ENCODE measurements at regions not wholly inside any gene's neighbourhood (a gene's known extent, or its start where the extent isn't known, plus 50 kb on each side); places are given as distances from the start of the nearest gene placed in this dataset.

DNA sequence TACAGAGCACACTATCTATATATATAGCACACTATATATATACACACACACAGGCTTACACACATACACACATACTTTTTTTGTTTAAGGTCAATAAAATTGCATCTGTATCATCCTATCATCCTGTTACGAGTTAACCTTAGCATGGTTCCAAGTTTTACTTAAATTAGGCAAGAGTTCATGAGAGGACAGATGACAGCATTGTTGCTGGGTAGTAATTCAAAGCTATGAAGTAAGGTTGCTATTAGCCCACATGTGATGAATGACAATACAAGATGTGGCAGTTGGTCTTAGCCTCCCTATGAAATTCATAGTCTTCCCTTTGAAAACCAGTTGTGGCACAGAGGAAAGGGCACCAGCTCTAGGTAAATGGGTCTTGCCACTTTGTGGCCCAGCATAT, 438.1 kb downstream of the ACTL7B start:
- intact Hi-C loops (cut with micrococcal nuclease), result loop anchor here (2.0 to 10.0 kb wide), 2 partner anchors 147 to 347 kb away; no protein-coding TSS in a partner anchor
- no peaks in the 10 kb centered on the region for H3K36me3 ChIP-seq (ENCODE audit: control insufficient read depth in 1 of 2, insufficient read depth in 2 of 2, low read length in 2 of 2)
- no peak overlapping the region for H3K4me3 ChIP-seq (replicated peaks in 1 of 2; ENCODE audit: low read depth in 1 of 2, low read length in 2 of 2)
- H3K4me1 ChIP-seq (ENCODE audit: control insufficient read depth in 1 of 2, insufficient read depth in 2 of 2, low read length in 2 of 2), result no peaks in the 10 kb centered on the region
- RAD21 ChIA-PET (ENCODE audit: low non-redundant PET in 1 of 2, low total read pairs in 2 of 2, uncharacterized antibody in 2 of 2, unreplicated experiment in 2 of 2), result no interaction called here
- H3K9me3 ChIP-seq (ENCODE audit: control insufficient read depth in 1 of 2, insufficient read depth in 1 of 2, low read depth in 1 of 2, low read length in 2 of 2), result no peaks in the 10 kb centered on the region
- no TSS peak for BruUV-seq (replicated peaks)
- no peak for TF ChIP-seq POLR2A (IDR thresholded peaks at IDR 0.05; ENCODE audit: borderline replicate concordance, extremely low read depth, insufficient read depth, insufficient read length)
- no peak for TF ChIP-seq FOSL1 (IDR thresholded peaks at IDR 0.05; ENCODE audit: low read depth)
- no peak for TF ChIP-seq RAD21 (IDR thresholded peaks at IDR 0.05; ENCODE audit: low read depth)
- no peak for TF ChIP-seq POLR2AphosphoS5 (IDR thresholded peaks at IDR 0.05; ENCODE audit: low read depth, low read length)
- H3K4me2 ChIP-seq (ENCODE audit: low read length), result no peak overlapping the region
- H3K79me2 ChIP-seq (ENCODE audit: insufficient read depth, low read length), result no peaks in the 10 kb centered on the region
- H3K9ac ChIP-seq (ENCODE audit: low read length), result no peak overlapping the region
- CTCF ChIA-PET, result no interaction called here
- POLR2A ChIA-PET, result no interaction called here
- ATAC-seq (no peak), DNase-seq (ENCODE audit: low read depth, low spot score) (no peak)
- H4K20me1 ChIP-seq (ENCODE audit: insufficient read depth), result no peaks in the 10 kb centered on the region
- H3K27me3 ChIP-seq (ENCODE audit: insufficient read depth, low read length), result no peaks in the 10 kb centered on the region
- H2AFZ ChIP-seq (ENCODE audit: low read depth, low read length, poor library complexity, severe bottlenecking), result no peak overlapping the region
- no peaks in the 10 kb centered on the region for H3K9me2 ChIP-seq (ENCODE audit: insufficient read depth)
- H3K27ac ChIP-seq (ENCODE audit: low read depth, low read length), result no peak overlapping the region

DNA sequence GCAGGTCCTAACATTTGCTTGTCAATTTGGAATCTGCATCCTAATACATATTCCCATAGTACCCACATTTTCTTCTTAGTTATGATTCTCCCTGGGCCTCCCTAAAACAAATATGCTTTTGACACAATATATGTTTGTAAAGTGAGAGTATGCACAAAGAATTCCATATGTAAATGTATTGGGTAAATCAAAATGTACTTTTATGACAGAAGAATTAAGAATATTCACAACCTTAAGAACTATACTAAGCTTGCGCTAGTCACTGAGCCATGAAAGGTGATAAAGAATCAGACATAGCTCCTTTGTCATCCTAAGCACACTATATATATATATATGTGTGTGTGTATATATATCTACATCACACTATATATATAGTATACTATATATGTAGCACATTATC, 438.5 kb downstream of the ACTL7B start:
- Histone ChIP-seq H3K4me1 (ENCODE audit: control insufficient read depth in 1 of 2, insufficient read depth in 2 of 2, low read length in 2 of 2) (no peaks in the 10 kb centered on the region), H4K20me1 (ENCODE audit: insufficient read depth) (no peaks in the 10 kb centered on the region), H3K9me3 (ENCODE audit: control insufficient read depth in 1 of 2, insufficient read depth in 1 of 2, low read depth in 1 of 2, low read length in 2 of 2) (no peaks in the 10 kb centered on the region), H3K79me2 (ENCODE audit: insufficient read depth, low read length) (no peaks in the 10 kb centered on the region), H3K9me2 (ENCODE audit: insufficient read depth) (no peaks in the 10 kb centered on the region), H3K27ac (ENCODE audit: low read depth, low read length) (no peak overlapping the region), H3K9ac (ENCODE audit: low read length) (no peak overlapping the region), H3K36me3 (ENCODE audit: control insufficient read depth in 1 of 2, insufficient read depth in 2 of 2, low read length in 2 of 2) (no peaks in the 10 kb centered on the region), H3K4me3 (replicated peaks in 1 of 2; ENCODE audit: low read depth in 1 of 2, low read length in 2 of 2) (no peak overlapping the region), H2AFZ (ENCODE audit: low read depth, low read length, poor library complexity, severe bottlenecking) (no peak overlapping the region), H3K4me2 (ENCODE audit: low read length) (no peak overlapping the region), H3K27me3 (ENCODE audit: insufficient read depth, low read length) (no peaks in the 10 kb centered on the region)
- no TSS peak for BruUV-seq (replicated peaks)
- ChIA-PET POLR2A (no interaction called here), CTCF (interaction anchor here (1.5 kb wide), 1 partner anchor 148 kb away, joined by 21 read pairs; no protein-coding TSS in a partner anchor), RAD21 (ENCODE audit: low non-redundant PET in 1 of 2, low total read pairs in 2 of 2, uncharacterized antibody in 2 of 2, unreplicated experiment in 2 of 2) (no interaction called here)
- DNase-seq (ENCODE audit: low read depth, low spot score), result no peak
- intact Hi-C loops (cut with micrococcal nuclease), result loop anchor here (2.0 to 10.0 kb wide), 2 partner anchors 147 to 347 kb away; no protein-coding TSS in a partner anchor
- ATAC-seq, result no peak
- TF ChIP-seq FOSL1 (IDR thresholded peaks at IDR 0.05; ENCODE audit: low read depth), result no peak
- no peak for TF ChIP-seq RAD21 (IDR thresholded peaks at IDR 0.05; ENCODE audit: low read depth)
- TF ChIP-seq ZFX (IDR thresholded peaks at IDR 0.05), result no peak
- no peak for TF ChIP-seq ATF3 (IDR thresholded peaks at IDR 0.05)
- no peak for TF ChIP-seq POLR2AphosphoS5 (IDR thresholded peaks at IDR 0.05; ENCODE audit: low read depth, low read length)
- TF ChIP-seq EZH2phosphoT487 (IDR thresholded peaks at IDR 0.05; ENCODE audit: borderline replicate concordance), result no peak
- TF ChIP-seq CEBPB (IDR thresholded peaks at IDR 0.05; ENCODE audit: low read depth), result no peak
- TF ChIP-seq, protein P1, sequence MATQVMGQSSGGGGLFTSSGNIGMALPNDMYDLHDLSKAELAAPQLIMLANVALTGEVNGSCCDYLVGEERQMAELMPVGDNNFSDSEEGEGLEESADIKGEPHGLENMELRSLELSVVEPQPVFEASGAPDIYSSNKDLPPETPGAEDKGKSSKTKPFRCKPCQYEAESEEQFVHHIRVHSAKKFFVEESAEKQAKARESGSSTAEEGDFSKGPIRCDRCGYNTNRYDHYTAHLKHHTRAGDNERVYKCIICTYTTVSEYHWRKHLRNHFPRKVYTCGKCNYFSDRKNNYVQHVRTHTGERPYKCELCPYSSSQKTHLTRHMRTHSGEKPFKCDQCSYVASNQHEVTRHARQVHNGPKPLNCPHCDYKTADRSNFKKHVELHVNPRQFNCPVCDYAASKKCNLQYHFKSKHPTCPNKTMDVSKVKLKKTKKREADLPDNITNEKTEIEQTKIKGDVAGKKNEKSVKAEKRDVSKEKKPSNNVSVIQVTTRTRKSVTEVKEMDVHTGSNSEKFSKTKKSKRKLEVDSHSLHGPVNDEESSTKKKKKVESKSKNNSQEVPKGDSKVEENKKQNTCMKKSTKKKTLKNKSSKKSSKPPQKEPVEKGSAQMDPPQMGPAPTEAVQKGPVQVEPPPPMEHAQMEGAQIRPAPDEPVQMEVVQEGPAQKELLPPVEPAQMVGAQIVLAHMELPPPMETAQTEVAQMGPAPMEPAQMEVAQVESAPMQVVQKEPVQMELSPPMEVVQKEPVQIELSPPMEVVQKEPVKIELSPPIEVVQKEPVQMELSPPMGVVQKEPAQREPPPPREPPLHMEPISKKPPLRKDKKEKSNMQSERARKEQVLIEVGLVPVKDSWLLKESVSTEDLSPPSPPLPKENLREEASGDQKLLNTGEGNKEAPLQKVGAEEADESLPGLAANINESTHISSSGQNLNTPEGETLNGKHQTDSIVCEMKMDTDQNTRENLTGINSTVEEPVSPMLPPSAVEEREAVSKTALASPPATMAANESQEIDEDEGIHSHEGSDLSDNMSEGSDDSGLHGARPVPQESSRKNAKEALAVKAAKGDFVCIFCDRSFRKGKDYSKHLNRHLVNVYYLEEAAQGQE (IDR thresholded peaks at IDR 0.05; ENCODE audit: low read depth), result no peak
- no peak for TF ChIP-seq SRF (IDR thresholded peaks at IDR 0.05; ENCODE audit: low read depth)
- no peak for TF ChIP-seq EGR1 (IDR thresholded peaks at IDR 0.05; ENCODE audit: low read depth)
- TF ChIP-seq POLR2A (IDR thresholded peaks at IDR 0.05; ENCODE audit: borderline replicate concordance, extremely low read depth, insufficient read depth, insufficient read length), result no peak
- TF ChIP-seq CBX3 (IDR thresholded peaks at IDR 0.05; ENCODE audit: low read depth), result no peak
- TF ChIP-seq SIN3A (IDR thresholded peaks at IDR 0.05; ENCODE audit: low read depth), result no peak
- no peak for TF ChIP-seq JUND (IDR thresholded peaks at IDR 0.05)
- no peak for TF ChIP-seq YY1 (IDR thresholded peaks at IDR 0.05; ENCODE audit: extremely low read depth, insufficient replicate concordance, low read depth, low read length)
- no peak for TF ChIP-seq SP1 (IDR thresholded peaks at IDR 0.05; ENCODE audit: low read depth)
- TF ChIP-seq ZNF274 (IDR thresholded peaks at IDR 0.05; ENCODE audit: low read depth, low read length), result no peak
- TF ChIP-seq EZH2 (IDR thresholded peaks at IDR 0.05), result no peak

All from HCT116 (cell line).